ENCODE measurements at regions not wholly inside any gene's neighbourhood (a gene's known extent, or its start where the extent isn't known, plus 50 kb on each side); places are given as distances from the start of the nearest gene placed in this dataset.

DNA sequence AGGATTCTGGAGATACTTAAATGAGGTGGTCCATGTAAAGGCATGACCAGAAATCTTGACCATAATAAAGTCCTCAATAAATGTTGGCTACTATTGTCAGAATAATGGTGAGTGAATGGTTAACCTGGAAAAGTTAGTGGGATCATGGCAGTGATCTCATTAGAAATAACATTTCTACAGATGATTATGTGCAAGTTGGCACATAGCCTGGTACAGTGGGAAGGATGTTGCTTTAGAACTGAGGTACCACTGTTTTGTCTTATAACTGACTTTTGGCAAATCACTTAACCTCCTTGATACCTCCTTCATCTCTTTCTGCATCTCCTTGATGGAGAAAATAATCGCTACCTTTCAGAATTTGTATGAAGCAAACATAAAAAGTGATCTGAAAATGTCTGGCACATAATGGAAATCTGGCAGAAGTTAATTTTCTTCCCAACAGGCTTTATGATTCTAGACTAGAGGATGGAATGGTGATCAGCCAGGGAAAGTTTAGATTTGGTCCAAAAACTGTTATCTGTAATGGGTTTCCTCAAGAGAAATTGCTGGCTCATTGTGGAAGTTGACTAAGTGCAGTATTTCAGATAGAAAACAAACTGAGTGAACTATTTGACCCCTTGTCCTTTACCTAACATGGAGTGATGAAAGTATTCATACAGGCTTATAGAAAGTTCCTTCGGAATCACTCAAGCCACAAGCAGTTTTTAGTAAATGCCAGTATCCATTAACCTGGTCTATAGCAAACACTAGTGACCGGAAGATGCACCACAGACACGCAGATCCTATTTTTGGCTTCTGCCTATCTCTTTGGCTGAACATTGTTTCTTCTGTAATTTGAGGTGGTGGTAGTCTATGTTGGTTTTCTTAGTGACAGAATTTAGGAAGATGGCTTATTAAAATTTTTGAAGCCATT, 449.6 kb upstream of the TGFBR2 start:
- Histone ChIP-seq H3K9me3 (no peaks in the 10 kb centered on the region), H3K9ac (no peak overlapping the region), H3K4me3 (no peak overlapping the region), H3K4me1 (no peaks in the 10 kb centered on the region), H3K27ac (no peak overlapping the region), H4K20me1 (no peaks in the 10 kb centered on the region), H3K27me3 (no peaks in the 10 kb centered on the region), H3K36me3 (no peaks in the 10 kb centered on the region), H3K4me2 (no peak overlapping the region)
- TF ChIP-seq Cebpa-rat (IDR thresholded peaks at IDR 0.05): no peak

DNA sequence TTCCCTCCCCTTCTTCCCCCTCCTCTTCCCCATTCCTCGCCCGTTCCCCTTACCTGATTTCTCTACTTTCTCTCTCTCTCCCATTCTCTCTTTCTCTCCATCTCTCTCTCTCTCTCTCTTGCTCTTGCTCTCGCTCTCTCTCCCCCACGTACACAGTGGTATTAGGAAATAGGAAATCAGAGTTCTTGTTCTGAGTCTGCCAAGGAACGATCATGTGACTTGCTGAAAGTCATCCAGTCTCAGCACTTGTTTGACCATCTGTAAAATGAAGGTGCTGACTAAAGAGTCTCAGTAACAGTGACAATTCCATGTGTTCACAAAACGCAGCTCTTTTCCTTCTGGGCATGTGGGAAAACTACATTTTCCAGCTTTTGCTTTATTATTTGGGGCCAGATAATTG, 445.0 kb upstream of the TGFBR2 start:
- no peaks in the 10 kb centered on the region for H3K36me3 ChIP-seq
- H3K4me2 ChIP-seq: no peak overlapping the region
- no peaks in the 10 kb centered on the region for H3K4me1 ChIP-seq
- H3K9me3 ChIP-seq: no peaks in the 10 kb centered on the region
- H3K9ac ChIP-seq: no peak overlapping the region
- no peak overlapping the region for H3K27ac ChIP-seq
- no peak overlapping the region for H3K4me3 ChIP-seq
- no peaks in the 10 kb centered on the region for H3K27me3 ChIP-seq
- H4K20me1 ChIP-seq: no peaks in the 10 kb centered on the region
- no peak for TF ChIP-seq Cebpa-rat (IDR thresholded peaks at IDR 0.05)

- Histone ChIP-seq H3K27ac (no peak overlapping the region), H3K4me2 (no peak overlapping the region), H4K20me1 (no peaks in the 10 kb centered on the region), H3K27me3 (no peaks in the 10 kb centered on the region), H3K9me3 (no peaks in the 10 kb centered on the region), H3K4me3 (no peak overlapping the region), H3K9ac (no peak overlapping the region), H3K4me1 (no peaks in the 10 kb centered on the region), H3K36me3 (no peaks in the 10 kb centered on the region)
- no peak for TF ChIP-seq Cebpa-rat (IDR thresholded peaks at IDR 0.05)
Observed at GRCh38 chr3:30162579-30162978, 443.8 kb upstream of the TGFBR2 start.

DNA sequence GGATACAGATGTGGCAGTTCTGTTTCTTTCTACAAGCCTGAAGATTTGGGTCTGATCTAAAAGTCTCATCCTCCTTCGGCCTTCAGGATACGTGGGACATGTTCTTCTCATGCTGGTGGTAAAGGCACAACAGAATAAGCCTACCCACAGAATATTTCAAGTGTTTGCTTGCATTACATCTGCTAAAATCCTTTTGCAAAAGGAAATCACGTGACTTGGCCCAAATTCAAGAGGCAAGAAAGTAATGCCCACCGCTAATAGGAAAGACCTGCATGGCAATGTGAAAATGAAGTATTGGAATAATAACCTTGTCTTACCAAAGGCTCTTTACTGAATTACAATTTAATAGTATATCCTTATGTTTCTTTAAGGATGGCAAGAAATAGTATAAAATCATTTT, 439.9 kb upstream of the TGFBR2 start:
- Histone ChIP-seq H4K20me1 (no peaks in the 10 kb centered on the region), H3K9ac (no peak overlapping the region), H3K36me3 (no peaks in the 10 kb centered on the region), H3K4me3 (no peak overlapping the region), H3K27me3 (no peaks in the 10 kb centered on the region), H3K27ac (no peak overlapping the region), H3K9me3 (no peaks in the 10 kb centered on the region), H3K4me1 (no peaks in the 10 kb centered on the region), H3K4me2 (no peak overlapping the region)
- TF ChIP-seq Cebpa-rat (IDR thresholded peaks at IDR 0.05): no peak

DNA sequence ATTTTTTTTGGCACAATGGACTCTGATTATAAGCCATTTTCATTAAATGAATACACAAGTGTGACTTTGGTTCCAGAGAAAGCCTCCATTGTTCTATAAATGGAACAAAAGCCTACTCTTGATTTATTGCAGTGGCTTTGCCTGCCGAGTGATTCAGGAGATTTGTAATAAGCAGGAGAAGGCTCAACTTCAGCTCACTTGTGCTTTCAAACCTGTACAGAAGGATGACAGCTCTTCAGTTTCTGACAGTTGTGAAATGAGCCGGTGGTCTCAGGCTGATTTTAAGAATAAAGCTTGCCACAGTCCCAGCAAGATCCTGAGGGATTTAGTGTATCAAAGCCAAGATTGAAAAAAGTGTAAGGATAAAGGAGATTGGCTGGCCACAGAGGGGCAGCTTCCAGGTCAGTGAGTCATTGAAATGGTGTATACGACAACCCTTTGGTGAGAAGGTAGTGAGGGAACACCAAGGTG, 438.8 kb upstream of the TGFBR2 start:
- no peaks in the 10 kb centered on the region for H3K4me1 ChIP-seq
- H3K27ac ChIP-seq: no peak overlapping the region
- no peaks in the 10 kb centered on the region for H3K27me3 ChIP-seq
- H4K20me1 ChIP-seq: no peaks in the 10 kb centered on the region
- no peak overlapping the region for H3K4me3 ChIP-seq
- H3K36me3 ChIP-seq: no peaks in the 10 kb centered on the region
- no peak for TF ChIP-seq Cebpa-rat (IDR thresholded peaks at IDR 0.05)
- no peaks in the 10 kb centered on the region for H3K9me3 ChIP-seq
- no peak overlapping the region for H3K4me2 ChIP-seq
- no peak overlapping the region for H3K9ac ChIP-seq

DNA sequence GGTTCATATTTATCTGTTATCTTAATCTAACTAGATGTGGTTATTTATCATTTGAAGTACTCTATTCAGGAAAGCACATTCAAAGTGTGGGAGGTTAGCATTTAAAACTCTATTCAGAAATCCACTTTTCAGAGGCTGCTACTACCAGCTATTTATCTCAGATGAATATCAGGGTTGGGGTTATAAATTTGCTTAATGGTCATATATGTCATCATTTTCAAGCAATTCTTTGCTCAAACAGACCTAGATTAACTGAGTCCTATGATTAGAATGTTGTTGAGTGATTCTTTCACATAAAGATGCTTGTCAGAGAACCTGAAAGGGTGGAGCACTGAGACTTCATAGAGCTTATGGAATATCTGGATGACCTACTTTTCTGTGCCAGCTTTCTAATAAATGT, 436.9 kb upstream of the TGFBR2 start:
- Histone ChIP-seq H3K9ac (no peak overlapping the region), H3K36me3 (no peaks in the 10 kb centered on the region), H4K20me1 (no peaks in the 10 kb centered on the region), H3K4me2 (no peak overlapping the region), H3K9me3 (no peaks in the 10 kb centered on the region), H3K4me1 (no peaks in the 10 kb centered on the region), H3K27me3 (no peaks in the 10 kb centered on the region), H3K27ac (no peak overlapping the region), H3K4me3 (no peak overlapping the region)
- TF ChIP-seq Cebpa-rat (IDR thresholded peaks at IDR 0.05): no peak

- H3K4me1 ChIP-seq: no peaks in the 10 kb centered on the region
- no peak overlapping the region for H3K4me2 ChIP-seq
- no peak overlapping the region for H3K9ac ChIP-seq
- no peaks in the 10 kb centered on the region for H3K27me3 ChIP-seq
- H4K20me1 ChIP-seq: no peaks in the 10 kb centered on the region
- no peaks in the 10 kb centered on the region for H3K9me3 ChIP-seq
- no peak overlapping the region for H3K27ac ChIP-seq
- no peaks in the 10 kb centered on the region for H3K36me3 ChIP-seq
- TF ChIP-seq Cebpa-rat (IDR thresholded peaks at IDR 0.05): no peak
- no peak overlapping the region for H3K4me3 ChIP-seq
Observed at GRCh38 chr3:30170681-30171438, 435.5 kb upstream of the TGFBR2 start.

- no peak overlapping the region for H3K27ac ChIP-seq
- H3K9me3 ChIP-seq: no peaks in the 10 kb centered on the region
- no peaks in the 10 kb centered on the region for H3K27me3 ChIP-seq
- H4K20me1 ChIP-seq: no peaks in the 10 kb centered on the region
- no peak for TF ChIP-seq Cebpa-rat (IDR thresholded peaks at IDR 0.05)
- no peak overlapping the region for H3K4me2 ChIP-seq
- no peak overlapping the region for H3K9ac ChIP-seq
- no peaks in the 10 kb centered on the region for H3K4me1 ChIP-seq
- no peaks in the 10 kb centered on the region for H3K36me3 ChIP-seq
- H3K4me3 ChIP-seq: no peak overlapping the region
Observed at GRCh38 chr3:30174357-30174756, 432.0 kb upstream of the TGFBR2 start.

DNA sequence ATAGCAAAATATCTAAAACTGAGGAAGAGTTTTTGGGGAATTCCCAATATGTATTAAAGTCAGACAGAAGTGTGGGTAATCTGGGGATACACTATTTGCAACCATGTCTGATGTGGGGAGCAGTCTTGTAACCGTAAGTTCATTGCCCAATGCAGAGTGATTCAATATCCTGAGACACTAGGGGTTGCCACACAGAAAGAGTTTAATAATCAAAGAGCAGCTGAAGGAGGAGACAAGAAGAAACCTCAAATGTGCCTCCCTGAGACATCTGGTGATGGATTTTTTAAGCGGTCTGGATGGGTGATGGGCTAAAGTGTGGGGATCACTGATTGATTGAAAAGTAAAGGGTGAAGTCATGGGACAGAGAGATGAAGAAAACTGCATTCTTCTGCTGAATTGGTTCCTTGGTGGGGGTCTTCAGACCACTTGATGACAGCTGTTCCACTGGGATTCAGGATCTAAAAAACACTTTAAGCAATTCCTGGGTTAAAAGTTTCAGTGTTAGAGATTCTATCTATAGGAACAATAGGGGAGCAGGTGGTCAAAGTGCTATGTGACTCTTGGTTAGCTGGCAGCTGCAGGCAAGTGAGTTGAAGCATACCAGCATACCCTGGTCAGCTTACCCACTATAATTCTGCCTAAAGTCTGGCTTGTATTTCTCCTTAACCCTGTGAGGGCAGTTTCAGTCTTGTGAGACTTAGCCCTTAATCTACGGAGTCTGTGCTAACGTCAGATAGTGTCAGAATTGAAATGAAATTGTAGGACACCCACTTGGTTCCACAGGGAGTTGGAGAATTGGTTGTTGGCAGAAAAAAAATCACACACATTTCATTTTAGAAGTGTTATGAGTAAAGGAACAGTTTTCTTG, 425.9 kb upstream of the TGFBR2 start:
- Histone ChIP-seq H3K27ac (no peak overlapping the region), H3K9ac (no peak overlapping the region), H3K4me2 (no peak overlapping the region)

More for the DNA sequence above, 425.9 kb upstream of the TGFBR2 start:
- Histone ChIP-seq H3K36me3 (no peaks in the 10 kb centered on the region), H4K20me1 (no peaks in the 10 kb centered on the region), H3K4me1 (no peaks in the 10 kb centered on the region), H3K27me3 (no peaks in the 10 kb centered on the region), H3K9me3 (no peaks in the 10 kb centered on the region), H3K4me3 (no peak overlapping the region)
- TF ChIP-seq Cebpa-rat (IDR thresholded peaks at IDR 0.05): no peak
